Neural crest cell (in vitro differentiated cells): ENCODE measurements at regions not wholly inside any gene's neighbourhood (a gene's known extent, or its start where the extent isn't known, plus 50 kb on each side); places are given as distances from the start of the nearest gene placed in this dataset.

Experiments
- DNase-seq: peaks from one replicate; pipeline ENCODE4 v3.0.0; 2021; ENCODE audit warnings: low read depth, mixed read lengths, low spot score
- H3K27ac Mint-ChIP-seq: one replicate; pipeline ENCODE4 v1.8.0; 2021; ENCODE audit warnings: mild to moderate bottlenecking, mixed read lengths; ENCODE audit not compliant: unreplicated experiment
- H3K27me3 Mint-ChIP-seq: 2 replicates; pipeline ENCODE4 v1.8.0; 2021; ENCODE audit warnings: low read depth, mild to moderate bottlenecking, mixed read lengths
- H3K36me3 Mint-ChIP-seq: 2 replicates; pipeline ENCODE4 v1.8.0; 2021; ENCODE audit warnings: low read depth, mild to moderate bottlenecking, mixed read lengths
- H3K4me1 Mint-ChIP-seq: 2 replicates; pipeline ENCODE4 v1.8.0; 2021; ENCODE audit warnings: mixed read lengths
- H3K4me3 Mint-ChIP-seq: one replicate; pipeline ENCODE4 v1.8.0; 2021; ENCODE audit warnings: mild to moderate bottlenecking, mixed read lengths
- H3K9me3 Mint-ChIP-seq: 2 replicates; pipeline ENCODE4 v1.8.0; 2021; ENCODE audit warnings: mixed read lengths
- CTCF ChIP-seq: fragments of 200-600 bp; sonication (generic); conservative IDR thresholded peaks from 2 replicates; pipeline ENCODE4 v1.5.0; 2021; ENCODE audit warnings: antibody characterized with exemption, mild to moderate bottlenecking

DNA sequence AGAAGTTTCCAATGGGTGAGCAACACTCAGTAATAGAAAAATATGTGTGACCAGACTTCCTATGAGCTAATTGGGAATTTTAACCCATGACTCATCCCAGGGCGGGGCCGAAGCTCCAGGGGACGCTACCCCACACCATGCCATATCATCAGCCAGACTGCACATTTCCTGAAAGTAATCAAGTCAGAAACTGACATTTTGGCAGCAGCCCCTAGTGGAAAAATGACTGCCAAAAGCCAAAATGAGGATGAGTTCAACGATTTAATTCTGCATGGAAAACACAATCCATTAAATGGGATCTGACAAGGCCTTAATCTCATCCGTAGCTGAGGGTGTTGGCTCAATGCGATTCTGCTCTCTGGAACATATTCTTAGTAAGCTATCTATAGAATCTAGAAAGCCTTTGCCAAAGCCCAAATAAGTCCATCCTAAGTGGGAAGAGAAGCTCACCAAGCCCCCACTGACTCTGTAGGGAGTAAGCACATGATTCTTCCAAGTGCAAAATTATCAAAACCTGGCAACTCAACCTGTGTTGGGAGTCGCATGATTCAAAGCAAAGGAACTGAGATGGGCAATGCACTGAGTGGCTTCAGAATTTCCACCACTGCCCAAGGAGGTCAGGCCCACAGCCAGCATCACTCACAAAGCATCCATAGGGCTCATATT, 93.1 kb upstream of the PDE1C start:
- Mint-ChIP-seq H3K27ac (no peak overlapping the region), H3K4me3 (no peak overlapping the region), H3K27me3 (no peaks in the 10 kb centered on the region), H3K9me3 (no peaks in the 10 kb centered on the region), H3K4me1 (no peaks in the 10 kb centered on the region), H3K36me3 (no peaks in the 10 kb centered on the region)
- no peak for TF ChIP-seq CTCF
- DNase-seq: no peak

- no peak for TF ChIP-seq CTCF
- Mint-ChIP-seq H3K27ac (no peak overlapping the region), H3K4me3 (no peak overlapping the region), H3K27me3 (no peaks in the 10 kb centered on the region), H3K4me1 (no peaks in the 10 kb centered on the region), H3K36me3 (no peaks in the 10 kb centered on the region), H3K9me3 (no peaks in the 10 kb centered on the region)
- DNase-seq: no peak
Observed at GRCh38 chr7:32161708-32162107, 91.5 kb upstream of the PDE1C start.

- DNase-seq: no peak
- no peak overlapping the region for H3K27ac Mint-ChIP-seq
Observed at GRCh38 chr7:32158751-32159745, 88.8 kb upstream of the PDE1C start.

DNA sequence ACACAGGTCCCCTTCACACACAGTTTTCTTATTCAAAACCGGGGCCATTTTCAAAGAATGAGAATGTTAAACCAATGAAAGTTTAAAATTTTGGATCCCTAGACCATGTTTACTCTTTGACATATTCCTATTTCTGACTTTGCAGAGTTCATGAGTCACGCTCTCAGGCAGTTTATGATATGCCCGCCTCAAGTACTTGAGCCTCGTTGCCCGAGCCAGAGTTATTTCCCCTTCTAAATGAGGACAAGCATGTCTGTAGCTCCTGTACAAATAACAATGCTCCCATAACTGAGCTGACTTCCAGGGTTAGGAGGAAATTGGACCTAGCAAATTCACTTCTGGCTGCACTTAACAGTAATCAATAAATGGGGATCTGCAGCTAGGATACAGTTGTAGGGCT, 87.9 kb upstream of the PDE1C start:
- DNase-seq: no peak
- no peak for TF ChIP-seq CTCF
- no peaks in the 10 kb centered on the region for H3K4me1 Mint-ChIP-seq
- H3K4me3 Mint-ChIP-seq: no peak overlapping the region
- H3K27me3 Mint-ChIP-seq: peaks cover 2% of the 10 kb centered on the region
- H3K27ac Mint-ChIP-seq: no peak overlapping the region
- H3K9me3 Mint-ChIP-seq: no peaks in the 10 kb centered on the region
- H3K36me3 Mint-ChIP-seq: no peaks in the 10 kb centered on the region

More at GRCh38 chr7:32158751-32159745, 88.8 kb upstream of the PDE1C start:
- Mint-ChIP-seq H3K27me3 (peaks cover 2% of the 10 kb centered on the region), H3K9me3 (no peaks in the 10 kb centered on the region), H3K4me1 (no peaks in the 10 kb centered on the region), H3K4me3 (no peak overlapping the region), H3K36me3 (no peaks in the 10 kb centered on the region)
- no peak for TF ChIP-seq CTCF

GRCh38 chr7:32155712-32156111, 85.5 kb upstream of the PDE1C start:
- no peak for DNase-seq
- Mint-ChIP-seq H3K4me1 (no peaks in the 10 kb centered on the region), H3K36me3 (no peaks in the 10 kb centered on the region), H3K27me3 (peaks cover 2% of the 10 kb centered on the region), H3K9me3 (peaks cover 4% of the 10 kb centered on the region), H3K27ac (no peak overlapping the region), H3K4me3 (no peak overlapping the region)
- TF ChIP-seq CTCF: no peak
